HL-60 (cell line): ENCODE measurements at regions not wholly inside any gene's neighbourhood (a gene's known extent, or its start where the extent isn't known, plus 50 kb on each side); places are given as distances from the start of the nearest gene placed in this dataset.

ENCODE experiments used
- DNase-seq, 2 experiments: peaks; one replicate each; pipeline ENCODE4 v3.0.0-alpha.2; 2010 to 2020; ENCODE audit warnings: low read depth in 1 of 2, low spot score in 1 of 2
- H3K27ac ChIP-seq: fragments of 250-450 bp; sonication (Bioruptor Pico); replicated peaks from 2 replicates; pipeline ENCODE4 v1.5.1; 2020; ENCODE audit warnings: mild to moderate bottlenecking, moderate library complexity
- H3K27me3 ChIP-seq: fragments of 250-450 bp; sonication (Bioruptor Pico); 2 replicates; pipeline ENCODE4 v1.5.1; 2021; ENCODE audit warnings: mild to moderate bottlenecking, moderate library complexity; ENCODE audit not compliant: insufficient read depth, poor library complexity, severe bottlenecking
- H3K4me3 ChIP-seq: replicated peaks from 2 replicates; pipeline ENCODE4 v1.5.1; 2011; ENCODE audit warnings: mild to moderate bottlenecking, control low read depth, low read length; ENCODE audit not compliant: insufficient read depth
- GABPA ChIP-seq: IDR thresholded peaks from 2 replicates; pipeline ENCODE4 v1.6.1; 2012; ENCODE audit warnings: low read depth
- POLR2AphosphoS5 ChIP-seq: IDR thresholded peaks from 2 replicates; pipeline ENCODE4 v1.6.1; 2012; ENCODE audit warnings: low read depth
- REST ChIP-seq: IDR thresholded peaks from 2 replicates; pipeline ENCODE4 v1.6.1; 2012; ENCODE audit warnings: low read depth; ENCODE audit not compliant: insufficient replicate concordance
- SPI1 ChIP-seq: IDR thresholded peaks from 2 replicates; pipeline ENCODE4 v1.6.1; 2012; ENCODE audit warnings: low read depth, mild to moderate bottlenecking, borderline replicate concordance
- TF ChIP-seq, protein P1 (sequence below): IDR thresholded peaks from one replicate; pipeline ENCODE4 v1.5.1; 2011; ENCODE audit warnings: low read length, control low read depth, inconsistent platforms; ENCODE audit not compliant: insufficient read depth

DNA sequence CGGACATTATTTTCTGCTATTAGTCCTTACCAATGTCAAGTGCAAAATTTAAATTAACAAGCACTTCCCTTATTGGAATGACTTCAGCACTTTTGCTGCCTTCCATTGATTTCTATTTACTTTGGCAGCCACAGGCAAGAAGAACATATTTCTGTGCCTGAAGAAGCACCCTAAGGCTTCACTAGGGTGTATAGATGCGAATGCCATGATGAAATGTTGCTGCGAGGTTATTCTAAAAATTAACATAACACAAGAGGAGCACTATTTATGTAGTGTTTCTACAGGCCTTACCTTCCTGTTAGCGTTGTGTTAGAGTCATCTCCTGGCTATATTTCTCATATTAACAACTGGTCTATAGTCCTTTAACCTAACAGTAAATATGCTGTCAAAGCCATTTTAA lies 365.0 kb upstream of the HNRNPA3 start:
- H3K27me3 ChIP-seq: peaks cover 5% of the 10 kb centered on the region
- no peak for TF ChIP-seq GABPA
- no peak for TF ChIP-seq SPI1
- no peak for TF ChIP-seq REST
- TF ChIP-seq POLR2AphosphoS5: no peak
- TF ChIP-seq, protein P1, sequence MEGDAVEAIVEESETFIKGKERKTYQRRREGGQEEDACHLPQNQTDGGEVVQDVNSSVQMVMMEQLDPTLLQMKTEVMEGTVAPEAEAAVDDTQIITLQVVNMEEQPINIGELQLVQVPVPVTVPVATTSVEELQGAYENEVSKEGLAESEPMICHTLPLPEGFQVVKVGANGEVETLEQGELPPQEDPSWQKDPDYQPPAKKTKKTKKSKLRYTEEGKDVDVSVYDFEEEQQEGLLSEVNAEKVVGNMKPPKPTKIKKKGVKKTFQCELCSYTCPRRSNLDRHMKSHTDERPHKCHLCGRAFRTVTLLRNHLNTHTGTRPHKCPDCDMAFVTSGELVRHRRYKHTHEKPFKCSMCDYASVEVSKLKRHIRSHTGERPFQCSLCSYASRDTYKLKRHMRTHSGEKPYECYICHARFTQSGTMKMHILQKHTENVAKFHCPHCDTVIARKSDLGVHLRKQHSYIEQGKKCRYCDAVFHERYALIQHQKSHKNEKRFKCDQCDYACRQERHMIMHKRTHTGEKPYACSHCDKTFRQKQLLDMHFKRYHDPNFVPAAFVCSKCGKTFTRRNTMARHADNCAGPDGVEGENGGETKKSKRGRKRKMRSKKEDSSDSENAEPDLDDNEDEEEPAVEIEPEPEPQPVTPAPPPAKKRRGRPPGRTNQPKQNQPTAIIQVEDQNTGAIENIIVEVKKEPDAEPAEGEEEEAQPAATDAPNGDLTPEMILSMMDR: no peak
- no peak for DNase-seq
- no peak overlapping the region for H3K4me3 ChIP-seq
- H3K27ac ChIP-seq: no peak overlapping the region

DNA sequence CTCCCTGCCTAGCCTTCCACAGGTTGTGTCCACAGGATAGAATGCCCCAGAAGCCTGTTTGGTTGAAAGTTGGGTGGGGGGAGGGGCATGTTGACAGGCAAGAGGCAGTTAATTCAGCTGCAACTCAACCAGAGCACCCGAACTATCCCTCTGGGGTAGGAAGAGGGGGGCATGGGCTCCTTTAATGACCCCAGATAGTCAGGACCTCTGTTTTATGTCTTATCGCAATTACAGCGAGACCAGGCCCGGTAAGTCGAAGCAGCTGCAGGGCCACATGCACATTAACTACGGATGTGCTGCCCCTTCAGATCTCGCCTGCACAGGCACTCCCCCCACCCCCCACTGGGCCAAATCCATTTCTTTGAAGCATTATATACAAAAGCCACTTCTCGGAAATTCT lies 363.8 kb upstream of the HNRNPA3 start:
- no peak for DNase-seq
- Histone ChIP-seq H3K27me3 (no peaks in the 10 kb centered on the region), H3K27ac (no peak overlapping the region), H3K4me3 (no peak overlapping the region)
- TF ChIP-seq SPI1: no peak
- no peak for TF ChIP-seq REST
- no peak for TF ChIP-seq GABPA
- TF ChIP-seq, protein P1: no peak
- TF ChIP-seq POLR2AphosphoS5: no peak

DNA sequence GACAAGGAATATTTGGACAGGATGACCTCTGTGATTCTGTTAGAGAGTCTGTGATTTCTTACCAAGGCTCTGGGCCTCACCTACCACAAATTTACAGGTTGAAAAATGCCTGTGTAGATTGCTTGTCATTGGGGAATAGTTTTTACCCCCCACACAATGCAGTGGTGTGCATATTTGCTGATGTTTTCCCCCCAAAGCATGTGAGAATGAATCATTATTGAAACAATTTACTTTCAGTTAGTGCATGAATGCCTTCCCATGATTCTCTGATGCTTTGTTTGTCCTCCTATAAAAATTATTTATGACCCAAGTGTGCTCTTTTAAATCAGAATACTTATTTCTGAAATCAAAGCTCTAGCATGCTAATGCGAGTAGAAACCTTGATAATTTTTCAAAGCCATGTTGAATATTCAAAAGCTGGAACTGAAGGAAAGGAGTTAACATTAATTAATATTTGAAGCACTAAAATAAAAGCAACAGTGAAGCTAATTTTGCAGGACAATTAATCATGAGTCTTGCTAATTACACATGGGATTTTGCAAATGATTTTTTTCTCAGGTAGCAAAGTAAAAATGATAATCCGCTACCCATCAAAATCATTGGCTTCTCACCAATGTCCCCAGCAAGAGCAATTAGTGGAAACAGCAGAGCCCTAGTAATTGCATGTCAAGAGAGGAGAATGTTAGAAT lies 361.2 kb upstream of the HNRNPA3 start:
- Histone ChIP-seq H3K4me3 (no peak overlapping the region), H3K27ac (no peak overlapping the region), H3K27me3 (no peaks in the 10 kb centered on the region)
- DNase-seq: no peak
- TF ChIP-seq POLR2AphosphoS5: no peak
- no peak for TF ChIP-seq GABPA
- TF ChIP-seq SPI1: no peak
- TF ChIP-seq, protein P1: no peak
- TF ChIP-seq REST: no peak
